ENCODE measurements at regions not wholly inside any gene's neighbourhood (a gene's known extent, or its start where the extent isn't known, plus 50 kb on each side); places are given as distances from the start of the nearest gene placed in this dataset.

DNA sequence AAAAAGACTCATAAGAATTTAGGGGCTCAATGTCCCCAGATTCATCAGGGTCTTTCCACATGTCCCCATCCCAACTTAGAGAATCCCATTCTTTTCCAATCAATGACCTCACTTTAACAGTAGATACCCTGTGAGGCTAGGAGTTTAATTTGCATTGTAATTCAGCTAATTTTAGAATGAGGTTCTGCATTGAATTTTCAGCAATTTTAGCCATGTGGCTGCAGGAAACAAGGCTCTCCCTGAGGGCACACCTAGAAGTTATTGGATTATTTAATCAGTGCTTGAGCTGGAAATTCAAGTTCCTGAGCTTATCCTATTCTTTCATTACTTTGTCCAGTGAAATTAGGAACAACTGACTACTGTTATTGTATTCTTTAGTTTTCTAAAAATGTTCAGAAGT is 433.8 kb downstream of the ADAMTS20 start:
- H3K4me1 ChIP-seq (ENCODE audit: insufficient read depth, low read length): no peaks in the 10 kb centered on the region
- H3K27me3 ChIP-seq (ENCODE audit: insufficient read depth, low read length): no peaks in the 10 kb centered on the region
- H3K27ac ChIP-seq (ENCODE audit: low read depth, low read length): no peak overlapping the region
- H3K9ac ChIP-seq (ENCODE audit: low read depth, low read length): no peak overlapping the region
- 0 out of 2 replicates have a peak, but pooled peaks cover 3% of the 10 kb centered on the region for H3K9me3 ChIP-seq (ENCODE audit: insufficient read depth, low read depth, low read length)
- H3K4me3 ChIP-seq (ENCODE audit: low read length): no peak overlapping the region
- H3K36me3 ChIP-seq (ENCODE audit: insufficient read depth, low read length): no peaks in the 10 kb centered on the region

DNA sequence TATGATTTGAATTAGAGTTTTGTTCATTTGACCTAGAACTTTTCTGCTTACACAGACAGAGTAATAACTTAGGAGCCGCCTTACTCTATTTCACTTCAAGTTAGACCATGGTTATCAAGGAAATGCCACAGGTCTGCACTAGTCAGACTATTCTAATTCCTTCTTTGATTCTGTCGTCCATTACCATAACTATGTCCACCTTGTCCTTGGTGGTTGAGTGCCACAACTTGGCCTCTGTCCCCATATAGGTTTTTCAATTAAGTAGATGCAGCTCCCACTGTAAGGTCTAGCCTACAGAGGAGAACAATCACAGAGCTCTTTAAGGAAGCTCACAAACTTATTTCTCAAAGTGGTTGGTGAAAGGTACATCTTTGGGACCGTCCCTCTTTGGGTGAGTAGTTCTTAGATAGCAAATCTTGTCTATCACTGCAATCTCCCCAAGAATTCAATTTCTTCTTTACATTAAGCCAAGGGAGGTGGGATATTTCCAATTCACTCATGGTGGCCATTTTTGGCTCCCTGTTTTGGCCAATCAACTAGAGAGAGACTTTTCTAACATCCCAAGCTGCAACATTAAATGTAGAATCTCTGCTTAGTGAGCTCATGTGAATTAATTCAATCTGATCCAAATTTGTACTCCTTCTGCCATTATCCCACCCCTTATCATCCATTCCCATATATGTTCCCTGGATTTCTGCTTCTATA is 434.6 kb downstream of the ADAMTS20 start:
- Histone ChIP-seq H3K9me3 (ENCODE audit: insufficient read depth, low read depth, low read length) (0 out of 2 replicates have a peak, but pooled peaks cover 3% of the 10 kb centered on the region), H3K4me1 (ENCODE audit: insufficient read depth, low read length) (no peaks in the 10 kb centered on the region)

DNA sequence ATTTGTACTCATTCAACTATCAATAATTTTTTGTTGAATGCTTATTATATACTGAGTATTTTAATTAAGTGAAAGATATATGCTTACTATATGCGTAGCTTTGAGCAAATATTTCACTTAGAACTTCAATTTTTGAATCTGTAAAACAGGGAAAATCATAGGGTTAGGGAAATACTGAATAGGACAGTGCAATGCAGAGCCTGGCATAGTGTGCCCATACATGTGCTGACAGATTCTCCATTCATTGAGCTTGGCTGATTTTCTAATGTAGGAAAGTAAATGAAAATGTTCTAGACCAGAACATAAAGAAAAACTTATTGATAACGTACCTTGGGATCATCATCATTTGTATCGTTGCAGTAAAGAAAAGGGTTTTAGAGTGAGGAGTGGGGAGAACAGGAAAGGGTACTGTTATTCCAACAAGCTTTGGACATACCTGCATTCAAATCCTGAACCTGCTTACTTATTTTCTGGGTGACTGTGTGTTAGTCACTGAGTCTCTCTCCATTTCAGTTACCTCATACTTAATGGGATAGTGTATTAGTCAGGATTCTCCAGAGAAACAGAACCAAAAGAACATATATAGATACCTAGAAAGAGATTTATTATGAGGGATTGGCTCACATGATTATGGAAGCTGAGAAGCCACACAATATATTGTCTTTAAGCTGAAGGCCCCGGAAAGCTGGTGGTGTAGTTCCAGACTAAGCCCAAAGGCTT is 436.4 kb downstream of the ADAMTS20 start:
- no peaks in the 10 kb centered on the region for H3K27me3 ChIP-seq (ENCODE audit: insufficient read depth, low read length)
- no peaks in the 10 kb centered on the region for H3K4me1 ChIP-seq (ENCODE audit: insufficient read depth, low read length)
- H3K36me3 ChIP-seq (ENCODE audit: insufficient read depth, low read length): no peaks in the 10 kb centered on the region
- 0 out of 2 replicates have a peak, but pooled peaks cover 3% of the 10 kb centered on the region for H3K9me3 ChIP-seq (ENCODE audit: insufficient read depth, low read depth, low read length)
- H3K27ac ChIP-seq (ENCODE audit: low read depth, low read length): no peak overlapping the region
- H3K9ac ChIP-seq (ENCODE audit: low read depth, low read length): no peak overlapping the region
- H3K4me3 ChIP-seq (ENCODE audit: low read length): no peak overlapping the region
- WGBS: 93% methylated on average over 4 of the region's 4 CpGs

More for the DNA sequence above, 434.6 kb downstream of the ADAMTS20 start:
- Histone ChIP-seq H3K27ac (ENCODE audit: low read depth, low read length) (no peak overlapping the region), H3K27me3 (ENCODE audit: insufficient read depth, low read length) (no peaks in the 10 kb centered on the region), H3K4me3 (ENCODE audit: low read length) (no peak overlapping the region), H3K9ac (ENCODE audit: low read depth, low read length) (no peak overlapping the region), H3K36me3 (ENCODE audit: insufficient read depth, low read length) (no peaks in the 10 kb centered on the region)
- WGBS: 91% methylated on average over 2 of the region's 3 CpGs

DNA sequence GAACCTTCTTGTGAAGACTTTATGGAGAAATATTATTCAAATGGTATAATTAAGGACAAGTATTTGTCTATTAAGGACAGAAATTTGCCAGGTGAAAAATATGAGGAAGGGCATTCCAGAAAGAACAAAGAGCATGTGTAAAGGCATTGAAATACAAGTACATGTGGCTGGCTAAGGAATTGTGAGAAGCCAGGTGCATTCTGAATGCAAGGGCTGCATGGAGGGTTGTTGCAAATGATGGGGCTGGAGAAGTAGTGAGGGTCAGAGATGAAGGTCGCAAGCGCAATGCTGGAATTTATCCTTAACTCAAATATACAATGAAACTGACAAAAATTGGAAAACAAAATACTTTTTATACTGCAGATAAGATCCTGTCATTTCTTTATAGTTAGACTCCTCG is 437.7 kb downstream of the ADAMTS20 start:
- no peak overlapping the region for H3K9ac ChIP-seq (ENCODE audit: low read depth, low read length)
- H3K4me3 ChIP-seq (ENCODE audit: low read length): no peak overlapping the region
- no peaks in the 10 kb centered on the region for H3K4me1 ChIP-seq (ENCODE audit: insufficient read depth, low read length)
- no peaks in the 10 kb centered on the region for H3K27me3 ChIP-seq (ENCODE audit: insufficient read depth, low read length)
- H3K36me3 ChIP-seq (ENCODE audit: insufficient read depth, low read length): no peaks in the 10 kb centered on the region
- WGBS: 90% methylated on average over 1 of the region's 3 CpGs
- 0 out of 2 replicates have a peak, but pooled peaks cover 3% of the 10 kb centered on the region for H3K9me3 ChIP-seq (ENCODE audit: insufficient read depth, low read depth, low read length)
- no peak overlapping the region for H3K27ac ChIP-seq (ENCODE audit: low read depth, low read length)

DNA sequence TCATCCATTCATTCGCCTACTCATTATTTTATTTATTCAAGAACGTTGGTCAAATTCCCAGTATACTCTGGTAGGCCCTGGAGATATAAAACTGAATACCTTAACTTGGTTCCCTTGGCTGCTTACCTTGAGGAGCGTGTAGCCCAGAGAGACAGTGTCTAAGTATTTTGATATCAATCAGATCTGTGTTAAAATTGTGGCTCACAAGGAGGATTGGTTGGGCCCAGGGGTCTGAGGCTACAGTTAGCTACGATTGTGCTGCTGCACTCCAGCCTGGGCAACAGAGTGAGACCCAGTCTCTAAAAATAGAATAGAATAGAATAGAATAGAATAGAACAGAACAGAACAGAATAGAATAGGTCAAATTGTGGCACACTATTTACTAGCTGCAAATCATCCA is 438.4 kb downstream of the ADAMTS20 start:
- Histone ChIP-seq H3K4me3 (ENCODE audit: low read length) (no peak overlapping the region), H3K27ac (ENCODE audit: low read depth, low read length) (no peak overlapping the region)
- 94% methylated on average over 4 of the region's 4 CpGs for WGBS

DNA sequence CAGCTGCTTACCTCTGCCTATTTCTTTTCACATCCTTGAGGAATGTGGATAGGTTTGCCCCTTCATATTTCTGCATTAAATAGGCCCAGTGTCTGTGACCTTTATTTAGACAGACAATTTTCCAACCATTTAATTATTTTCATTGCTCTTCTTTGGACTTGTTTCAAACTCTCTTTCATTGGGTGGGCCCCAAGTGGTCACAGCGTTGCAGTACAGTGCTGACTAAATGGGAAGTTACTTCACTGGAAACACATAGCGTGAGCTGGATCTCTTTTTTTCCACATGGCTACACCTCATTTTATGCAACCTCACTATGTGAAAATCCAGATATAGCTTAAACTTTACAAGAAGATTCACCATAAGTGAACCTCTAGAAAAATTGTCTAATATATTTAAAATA is 438.9 kb downstream of the ADAMTS20 start:
- H3K9me3 ChIP-seq (ENCODE audit: insufficient read depth, low read depth, low read length): no peaks in the 10 kb centered on the region
- WGBS: 92% methylated on average over 2 of the region's 2 CpGs
- no peak overlapping the region for H3K9ac ChIP-seq (ENCODE audit: low read depth, low read length)
- H3K27ac ChIP-seq (ENCODE audit: low read depth, low read length): no peak overlapping the region
- H3K4me1 ChIP-seq (ENCODE audit: insufficient read depth, low read length): no peaks in the 10 kb centered on the region
- H3K27me3 ChIP-seq (ENCODE audit: insufficient read depth, low read length): no peaks in the 10 kb centered on the region
- no peak overlapping the region for H3K4me3 ChIP-seq (ENCODE audit: low read length)
- no peaks in the 10 kb centered on the region for H3K36me3 ChIP-seq (ENCODE audit: insufficient read depth, low read length)

More for the DNA sequence above, 438.4 kb downstream of the ADAMTS20 start:
- H3K4me1 ChIP-seq (ENCODE audit: insufficient read depth, low read length): no peaks in the 10 kb centered on the region
- no peaks in the 10 kb centered on the region for H3K36me3 ChIP-seq (ENCODE audit: insufficient read depth, low read length)
- no peak overlapping the region for H3K9ac ChIP-seq (ENCODE audit: low read depth, low read length)
- H3K9me3 ChIP-seq (ENCODE audit: insufficient read depth, low read depth, low read length): no peaks in the 10 kb centered on the region
- H3K27me3 ChIP-seq (ENCODE audit: insufficient read depth, low read length): no peaks in the 10 kb centered on the region

DNA sequence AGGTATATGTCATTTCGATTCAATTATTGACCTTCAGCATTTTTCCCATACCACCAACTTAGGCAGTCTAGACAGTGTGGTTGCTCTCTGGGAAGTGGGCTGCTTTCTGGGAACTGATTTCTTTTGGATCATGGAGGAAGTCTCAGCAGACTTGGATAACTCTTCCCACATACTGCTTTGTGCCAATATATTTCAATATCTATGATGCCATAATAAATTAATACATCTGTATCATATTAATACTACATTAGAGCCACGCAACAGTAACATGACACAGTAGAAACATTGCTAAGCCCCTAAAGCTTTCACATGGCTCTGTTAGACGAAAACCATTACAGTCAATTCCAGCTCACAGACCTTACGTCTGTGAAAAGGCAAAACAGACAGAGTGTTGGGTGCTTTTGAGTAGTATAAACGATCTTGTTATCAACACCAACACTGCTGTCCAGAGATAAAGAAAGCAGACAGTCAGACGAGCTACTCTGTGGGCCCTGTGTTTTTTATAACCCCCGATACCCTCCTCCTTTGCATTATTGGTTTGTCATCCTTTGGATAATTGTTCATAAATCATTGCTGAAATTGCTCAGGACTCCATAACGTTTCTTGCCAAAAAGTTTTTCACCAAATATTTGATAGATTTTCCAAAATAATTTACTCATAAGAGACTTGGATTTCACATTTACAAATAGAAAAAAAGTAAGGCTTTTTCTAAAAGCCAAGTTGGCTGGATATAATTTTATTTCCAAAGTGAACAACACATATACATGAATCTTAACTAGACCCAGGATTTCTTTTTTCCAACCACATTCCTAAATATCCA is 439.7 kb downstream of the ADAMTS20 start:
- Histone ChIP-seq H3K9me3 (ENCODE audit: insufficient read depth, low read depth, low read length) (no peaks in the 10 kb centered on the region), H3K27me3 (ENCODE audit: insufficient read depth, low read length) (no peaks in the 10 kb centered on the region), H3K4me1 (ENCODE audit: insufficient read depth, low read length) (no peaks in the 10 kb centered on the region), H3K9ac (ENCODE audit: low read depth, low read length) (no peak overlapping the region), H3K4me3 (ENCODE audit: low read length) (no peak overlapping the region), H3K27ac (ENCODE audit: low read depth, low read length) (no peak overlapping the region), H3K36me3 (ENCODE audit: insufficient read depth, low read length) (no peaks in the 10 kb centered on the region)
- WGBS: 88% methylated on average over 7 of the region's 8 CpGs

DNA sequence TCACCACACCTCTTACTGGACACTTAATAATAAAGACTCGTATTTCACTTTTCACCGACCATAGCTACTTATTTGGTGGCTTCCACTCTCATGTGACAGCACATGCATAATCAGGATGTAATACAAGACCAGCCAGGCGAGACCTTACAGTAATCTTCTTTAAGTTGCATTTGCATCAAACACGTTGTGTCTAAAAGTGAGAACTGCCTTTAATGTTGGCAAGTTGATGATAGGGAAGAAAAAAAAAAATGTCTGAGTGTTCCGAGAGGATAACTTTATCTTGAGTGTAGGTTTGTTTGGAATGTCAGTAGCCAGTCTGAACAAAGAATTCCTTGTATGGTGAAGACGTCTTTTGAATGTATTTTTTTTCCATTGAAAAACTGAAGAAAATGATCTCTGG is 440.4 kb downstream of the ADAMTS20 start:
- Histone ChIP-seq H3K9me3 (ENCODE audit: insufficient read depth, low read depth, low read length) (no peaks in the 10 kb centered on the region), H3K36me3 (ENCODE audit: insufficient read depth, low read length) (no peaks in the 10 kb centered on the region), H3K4me1 (ENCODE audit: insufficient read depth, low read length) (no peaks in the 10 kb centered on the region), H3K4me3 (ENCODE audit: low read length) (no peak overlapping the region), H3K27me3 (ENCODE audit: insufficient read depth, low read length) (no peaks in the 10 kb centered on the region), H3K27ac (ENCODE audit: low read depth, low read length) (no peak overlapping the region), H3K9ac (ENCODE audit: low read depth, low read length) (no peak overlapping the region)
- WGBS: 88% methylated on average over 6 of the region's 6 CpGs

DNA sequence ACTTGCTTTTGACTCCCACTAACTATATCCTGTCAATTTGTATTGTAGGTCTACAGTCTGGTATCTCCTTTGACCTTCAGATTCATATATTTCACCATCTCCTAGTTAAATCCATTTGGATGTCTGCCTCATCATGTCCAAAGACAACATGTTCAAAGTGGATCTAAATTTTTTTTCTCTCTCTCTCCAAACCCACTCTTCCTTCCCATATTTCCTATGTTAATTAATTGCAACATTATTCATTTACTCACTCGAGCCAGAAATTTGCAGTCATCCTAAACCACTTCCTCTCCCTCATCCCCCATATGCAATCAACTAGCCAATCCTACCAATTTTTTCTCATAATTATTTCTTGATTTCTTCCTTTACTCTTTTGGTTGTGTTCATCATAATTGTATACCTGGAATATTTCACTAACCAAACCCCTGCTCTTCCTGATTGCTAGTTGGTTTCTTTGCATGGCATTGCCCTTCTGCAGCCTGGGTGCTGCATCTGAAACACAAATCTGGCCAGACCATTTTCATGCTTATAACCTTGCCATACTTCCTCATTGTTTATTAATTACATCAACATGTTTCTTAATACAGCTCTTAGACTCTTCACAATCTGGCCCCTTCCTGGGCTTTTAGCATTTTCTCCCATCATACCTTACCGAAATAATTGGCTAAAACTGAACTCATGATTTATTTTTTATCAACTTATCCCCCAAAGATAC is 442.2 kb downstream of the ADAMTS20 start:
- no peaks in the 10 kb centered on the region for H3K36me3 ChIP-seq (ENCODE audit: insufficient read depth, low read length)
- WGBS: 91% methylated on average over 2 of the region's 2 CpGs
- H3K4me1 ChIP-seq (ENCODE audit: insufficient read depth, low read length): peaks cover 4% of the 10 kb centered on the region; the same call in 1 of the 2 replicates
- H3K9ac ChIP-seq (ENCODE audit: low read depth, low read length): no peak overlapping the region
- no peak overlapping the region for H3K27ac ChIP-seq (ENCODE audit: low read depth, low read length)
- H3K27me3 ChIP-seq (ENCODE audit: insufficient read depth, low read length): no peaks in the 10 kb centered on the region
- no peaks in the 10 kb centered on the region for H3K9me3 ChIP-seq (ENCODE audit: insufficient read depth, low read depth, low read length)
- H3K4me3 ChIP-seq (ENCODE audit: low read length): no peak overlapping the region

DNA sequence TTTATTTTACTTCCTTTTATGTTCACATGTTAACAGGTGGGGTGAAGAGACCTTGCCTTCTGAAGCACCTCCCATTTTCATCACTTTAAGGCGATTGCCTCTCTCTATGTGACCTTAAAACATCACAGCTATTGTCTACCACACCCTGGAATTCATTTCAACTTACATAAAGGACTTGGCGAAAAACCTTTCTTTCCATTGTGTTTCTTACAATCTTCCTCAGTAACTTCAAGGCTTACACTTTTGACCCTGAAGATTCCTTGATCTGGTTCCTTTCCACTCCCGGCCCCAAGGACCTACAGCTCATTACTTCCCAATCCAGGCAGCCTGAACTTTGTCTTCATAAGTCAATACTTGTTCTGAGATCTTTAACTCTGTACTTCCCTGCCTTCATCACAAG is 443.3 kb downstream of the ADAMTS20 start:
- 88% methylated on average over 3 of the region's 3 CpGs for WGBS
- H3K9ac ChIP-seq (ENCODE audit: low read depth, low read length): no peak overlapping the region
- H3K27me3 ChIP-seq (ENCODE audit: insufficient read depth, low read length): no peaks in the 10 kb centered on the region
- no peak overlapping the region for H3K27ac ChIP-seq (ENCODE audit: low read depth, low read length)
- no peaks in the 10 kb centered on the region for H3K36me3 ChIP-seq (ENCODE audit: insufficient read depth, low read length)
- H3K9me3 ChIP-seq (ENCODE audit: insufficient read depth, low read depth, low read length): no peaks in the 10 kb centered on the region
- peaks cover 4% of the 10 kb centered on the region; the same call in 1 of the 2 replicates for H3K4me1 ChIP-seq (ENCODE audit: insufficient read depth, low read length)
- H3K4me3 ChIP-seq (ENCODE audit: low read length): no peak overlapping the region
